Left ventricle myocardium inferior (tissue), 1 donor: ENCODE measurements at regions not wholly inside any gene's neighbourhood (a gene's known extent, or its start where the extent isn't known, plus 50 kb on each side); places are given as distances from the start of the nearest gene placed in this dataset.

Experiments used
- DNase-seq: peaks from one replicate; pipeline ENCODE4 v3.0.0-alpha.2; 2020
- H3K27ac ChIP-seq: fragments of 200-600 bp; replicated peaks from 2 replicates; pipeline ENCODE4 v1.8.0; 2021
- H3K27me3 ChIP-seq: fragments of 200-600 bp; 2 replicates; pipeline ENCODE4 v1.8.0; 2021; ENCODE audit warnings: low read depth
- H3K36me3 ChIP-seq: fragments of 200-600 bp; 2 replicates; pipeline ENCODE4 v1.8.0; 2021
- H3K4me1 ChIP-seq: fragments of 200-600 bp; 2 replicates; pipeline ENCODE4 v1.8.0; 2021
- H3K4me3 ChIP-seq: fragments of 200-600 bp; 2 replicates; pipeline ENCODE4 v1.8.0; 2021; ENCODE audit warnings: mild to moderate bottlenecking, moderate library complexity
- H3K9me3 ChIP-seq: fragments of 200-600 bp; replicated peaks from 2 replicates; pipeline ENCODE4 v1.8.0; 2021
- CTCF ChIP-seq: fragments of 200-600 bp; IDR thresholded peaks from 2 replicates; pipeline ENCODE4 v1.8.0; 2021; ENCODE audit warnings: antibody characterized with exemption, mild to moderate bottlenecking, borderline replicate concordance
- intact Hi-C: fragments of 100-400 bp; cut with micrococcal nuclease; formaldehyde crosslinking; loops from one replicate; pipeline ENCODE4 v1.11.0; 2022
- donor health status: DM: no; HTN: yes; CAD: no; lungs with severe emphysema.

GRCh38 chrX:13152518-13153185 is 108.2 kb upstream of the FAM9C start:
- TF ChIP-seq CTCF, result no peak
- H3K27me3 ChIP-seq, result no peaks in the 10 kb centered on the region

GRCh38 chrX:13151828-13152517 is 107.6 kb upstream of the FAM9C start:
- Histone ChIP-seq H3K4me1 (peaks cover 5% of the 10 kb centered on the region), H3K36me3 (no peaks in the 10 kb centered on the region), H3K4me3 (peak overlapping the region; percentile 19), H3K27me3 (no peaks in the 10 kb centered on the region), H3K27ac (peak overlapping the region; percentile 57), H3K9me3 (peaks cover 7% of the 10 kb centered on the region)
- DNase-seq, result no peak
- TF ChIP-seq CTCF, result no peak
- intact Hi-C loops, result no loop called here

More at GRCh38 chrX:13152518-13153185, 108.2 kb upstream of the FAM9C start:
- peaks cover 5% of the 10 kb centered on the region for H3K4me1 ChIP-seq
- no peak overlapping the region for H3K4me3 ChIP-seq
- H3K36me3 ChIP-seq, result no peaks in the 10 kb centered on the region
- intact Hi-C loops, result no loop called here
- peak overlapping the region; percentile 57 for H3K27ac ChIP-seq
- H3K9me3 ChIP-seq, result peaks cover 7% of the 10 kb centered on the region
- no peak for DNase-seq

GRCh38 chrX:13149702-13150350 is 105.4 kb upstream of the FAM9C start:
- no peak overlapping the region for H3K4me3 ChIP-seq
- no peak for DNase-seq
- intact Hi-C loops, result no loop called here
- H3K36me3 ChIP-seq, result no peaks in the 10 kb centered on the region
- H3K27ac ChIP-seq, result no peak overlapping the region
- peaks cover 5% of the 10 kb centered on the region for H3K4me1 ChIP-seq
- TF ChIP-seq CTCF, result no peak
- no peaks in the 10 kb centered on the region for H3K27me3 ChIP-seq
- peaks cover 7% of the 10 kb centered on the region for H3K9me3 ChIP-seq

GRCh38 chrX:13147733-13148132 is 103.3 kb upstream of the FAM9C start:
- no peaks in the 10 kb centered on the region for H3K27me3 ChIP-seq
- no peaks in the 10 kb centered on the region for H3K36me3 ChIP-seq
- intact Hi-C loops, result no loop called here
- no peaks in the 10 kb centered on the region for H3K9me3 ChIP-seq
- DNase-seq, result no peak
- no peak overlapping the region for H3K27ac ChIP-seq
- H3K4me1 ChIP-seq, result peaks cover 5% of the 10 kb centered on the region
- H3K4me3 ChIP-seq, result no peak overlapping the region
- TF ChIP-seq CTCF, result no peak

GRCh38 chrX:13147147-13147546 is 102.7 kb upstream of the FAM9C start:
- TF ChIP-seq CTCF, result no peak
- no peak overlapping the region for H3K27ac ChIP-seq
- no peak for DNase-seq
- no peaks in the 10 kb centered on the region for H3K27me3 ChIP-seq
- H3K4me3 ChIP-seq, result no peak overlapping the region
- no peaks in the 10 kb centered on the region for H3K9me3 ChIP-seq
- intact Hi-C loops, result no loop called here
- no peaks in the 10 kb centered on the region for H3K36me3 ChIP-seq
- peaks cover 5% of the 10 kb centered on the region for H3K4me1 ChIP-seq
